Thyroid gland (tissue), 4 donors: ENCODE measurements at regions not wholly inside any gene's neighbourhood (a gene's known extent, or its start where the extent isn't known, plus 50 kb on each side); places are given as distances from the start of the nearest gene placed in this dataset.

ENCODE experiments used
- DNase-seq, 2 donors: peaks; one replicate each; pipeline ENCODE4 v3.0.0-alpha.2; 2019
- H3K27ac ChIP-seq, 3 donors: fragments of 200-600 bp; sonication (generic); 1 replicate in 2 of 3; 2 replicates in 1 of 3; pipeline ENCODE4 v1.5.1; 2016 to 2019; ENCODE audit warnings: mild to moderate bottlenecking in 1 of 3, moderate library complexity in 1 of 3
- H3K27me3 ChIP-seq: fragments of 200-600 bp; sonication (generic); one replicate; pipeline ENCODE4 v1.5.1; 2019
- H3K36me3 ChIP-seq, 2 donors: fragments of 200-600 bp; sonication (generic); one replicate each; pipeline ENCODE4 v1.5.1; 2016 to 2019
- H3K4me1 ChIP-seq, 2 donors: fragments of 200-600 bp; sonication (generic); one replicate each; pipeline ENCODE4 v1.5.1; 2017 to 2019
- H3K4me3 ChIP-seq, 3 donors: fragments of 200-600 bp; sonication (generic); replicated peaks in 1 of 3; 1 replicate in 2 of 3; 2 replicates in 1 of 3; pipeline ENCODE4 v1.5.1; 2016; ENCODE audit warnings: mild to moderate bottlenecking in 1 of 3
- H3K9me3 ChIP-seq: fragments of 200-600 bp; sonication (generic); one replicate; pipeline ENCODE4 v1.5.1; 2017
- POLR2A ChIP-seq, 2 donors: fragments of 450-650 bp; IDR thresholded peaks; one replicate each; pipeline ENCODE4 v1.6.1; 2017; ENCODE audit warnings: antibody characterized with exemption in 2 of 2, mild to moderate bottlenecking in 2 of 2, moderate library complexity in 1 of 2
- WGBS, 2 donors: methylation state at CpG; one replicate each; pipeline ENCODE4 v1.1.5; 2017; 5-methylcytosine and 5-hydroxymethylcytosine counted together
- intact Hi-C: fragments of 100-400 bp; cut with DNase I; formaldehyde crosslinking; loops from one replicate; pipeline ENCODE4 v1.15.1; 2023
- TF ChIP-seq, protein P1 (sequence below), 6 experiments: fragments of 200-600 bp in 3 of 6; fragments of 450-650 bp in 3 of 6; sonication (generic) in 3 of 6; IDR thresholded peaks; one replicate each; pipeline ENCODE4 v1.5.1; 2016 to 2019; ENCODE audit warnings: antibody characterized with exemption in 6 of 6, mild to moderate bottlenecking in 2 of 6, inconsistent platforms in 1 of 6, moderate library complexity in 1 of 6

DNA sequence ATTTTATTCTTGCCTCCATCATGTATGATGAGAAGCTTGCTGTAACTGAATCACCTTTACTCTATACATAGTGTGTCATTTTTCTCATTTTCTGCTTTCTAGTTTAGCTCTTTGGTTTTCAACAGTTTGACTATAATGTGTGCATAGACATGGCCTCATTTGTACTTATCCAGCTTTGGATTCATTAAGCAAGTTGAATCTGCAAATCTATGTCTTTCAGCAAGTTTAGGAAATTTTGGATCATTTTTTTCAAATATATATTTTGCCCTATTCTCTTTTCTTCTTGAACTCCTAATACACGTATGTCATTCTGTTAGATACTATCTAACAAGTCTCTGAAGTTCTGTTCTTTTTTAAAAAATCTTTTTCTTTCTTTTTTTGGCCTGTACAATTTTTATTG, 57.8 kb downstream of the PRLHR start:
- intact Hi-C loops, result no loop called here
- DNase-seq, result no peak
- Histone ChIP-seq H3K36me3 (no peaks in the 10 kb centered on the region), H3K27ac (no peak overlapping the region), H3K27me3 (no peaks in the 10 kb centered on the region), H3K4me1 (no peaks in the 10 kb centered on the region), H3K4me3 (no peak overlapping the region), H3K9me3 (no peaks in the 10 kb centered on the region)
- WGBS, 2 donors, result 80 to 86% methylated on average over 1 of the region's 1 CpG
- TF ChIP-seq, protein P1, sequence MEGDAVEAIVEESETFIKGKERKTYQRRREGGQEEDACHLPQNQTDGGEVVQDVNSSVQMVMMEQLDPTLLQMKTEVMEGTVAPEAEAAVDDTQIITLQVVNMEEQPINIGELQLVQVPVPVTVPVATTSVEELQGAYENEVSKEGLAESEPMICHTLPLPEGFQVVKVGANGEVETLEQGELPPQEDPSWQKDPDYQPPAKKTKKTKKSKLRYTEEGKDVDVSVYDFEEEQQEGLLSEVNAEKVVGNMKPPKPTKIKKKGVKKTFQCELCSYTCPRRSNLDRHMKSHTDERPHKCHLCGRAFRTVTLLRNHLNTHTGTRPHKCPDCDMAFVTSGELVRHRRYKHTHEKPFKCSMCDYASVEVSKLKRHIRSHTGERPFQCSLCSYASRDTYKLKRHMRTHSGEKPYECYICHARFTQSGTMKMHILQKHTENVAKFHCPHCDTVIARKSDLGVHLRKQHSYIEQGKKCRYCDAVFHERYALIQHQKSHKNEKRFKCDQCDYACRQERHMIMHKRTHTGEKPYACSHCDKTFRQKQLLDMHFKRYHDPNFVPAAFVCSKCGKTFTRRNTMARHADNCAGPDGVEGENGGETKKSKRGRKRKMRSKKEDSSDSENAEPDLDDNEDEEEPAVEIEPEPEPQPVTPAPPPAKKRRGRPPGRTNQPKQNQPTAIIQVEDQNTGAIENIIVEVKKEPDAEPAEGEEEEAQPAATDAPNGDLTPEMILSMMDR (IDR thresholded peaks at IDR 0.05), result no peak
- no peak for TF ChIP-seq POLR2A (IDR thresholded peaks at IDR 0.05)

DNA sequence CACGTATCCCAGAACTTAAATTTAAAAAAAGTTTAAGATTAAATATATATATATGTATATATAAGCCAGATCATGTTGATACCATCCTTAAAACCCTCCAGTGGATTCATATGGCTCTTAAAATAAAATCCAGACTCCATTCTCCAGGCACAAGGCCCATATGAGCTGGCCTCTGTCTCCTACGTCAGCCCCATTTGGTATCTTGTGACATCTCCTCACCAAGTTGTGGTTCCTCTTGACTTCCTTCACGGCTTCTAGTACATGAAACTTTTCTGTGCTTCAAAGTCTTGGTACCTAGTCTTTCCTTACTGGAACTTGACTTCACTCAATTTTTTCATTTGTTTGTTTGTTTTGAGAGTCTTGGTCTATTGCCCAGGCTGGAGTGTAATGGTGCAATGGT, 61.3 kb downstream of the PRLHR start:
- TF ChIP-seq, protein P1 (IDR thresholded peaks at IDR 0.05), result no peak
- TF ChIP-seq POLR2A (IDR thresholded peaks at IDR 0.05), result no peak
- DNase-seq, result no peak
- no peak overlapping the region for H3K4me3 ChIP-seq
- H3K27me3 ChIP-seq, result no peaks in the 10 kb centered on the region
- no peaks in the 10 kb centered on the region for H3K9me3 ChIP-seq
- H3K27ac ChIP-seq, result no peak overlapping the region
- no peaks in the 10 kb centered on the region for H3K4me1 ChIP-seq
- 82 to 83% methylated on average over 3 of the region's 3 CpGs for WGBS, 2 donors
- H3K36me3 ChIP-seq, result no peaks in the 10 kb centered on the region
- intact Hi-C loops, result no loop called here

DNA sequence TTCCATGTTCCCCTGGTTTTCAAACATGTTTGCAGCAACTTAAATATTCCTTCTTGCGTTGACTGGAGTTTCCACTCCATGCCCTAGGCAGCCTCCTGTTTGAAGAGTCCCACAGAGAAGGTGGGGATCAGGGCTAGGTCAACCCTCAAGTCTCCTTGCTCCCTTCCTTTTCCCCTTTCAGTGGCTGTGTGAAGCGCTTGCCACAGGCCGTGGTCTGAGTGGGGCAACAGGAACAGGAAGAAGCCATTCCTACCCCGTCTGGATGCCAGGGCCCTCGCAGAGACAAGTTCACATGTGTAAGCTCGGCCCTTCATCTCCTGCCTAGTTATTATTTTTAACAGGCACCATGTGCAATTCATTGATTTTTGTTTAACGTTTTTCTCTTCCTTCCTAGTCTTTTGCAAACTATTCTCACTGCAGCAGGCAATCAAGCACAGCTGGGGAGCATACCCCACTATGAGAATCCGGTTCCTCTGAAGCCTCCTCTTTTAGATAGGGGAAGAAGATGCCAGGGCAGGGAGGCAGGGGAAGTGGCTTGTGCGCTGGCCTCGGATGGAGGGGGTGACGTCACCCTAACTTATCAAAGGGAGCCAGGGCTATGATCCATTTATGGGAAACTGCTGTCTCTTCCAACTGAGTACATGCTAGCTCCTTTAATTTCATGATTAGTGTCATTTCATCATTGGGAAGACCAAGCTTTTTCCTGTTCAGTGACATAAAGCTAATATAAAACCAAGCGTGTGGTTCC, 64.2 kb downstream of the PRLHR start:
- Histone ChIP-seq H3K27ac (no peak overlapping the region), H3K4me1 (no peaks in the 10 kb centered on the region), H3K9me3 (no peaks in the 10 kb centered on the region), H3K36me3 (no peaks in the 10 kb centered on the region), H3K27me3 (no peaks in the 10 kb centered on the region), H3K4me3 (no peak overlapping the region)
- no peak for TF ChIP-seq POLR2A (IDR thresholded peaks at IDR 0.05)
- intact Hi-C loops, result no loop called here
- WGBS, 2 donors, result 78 to 79% methylated on average over 12 of the region's 12 CpGs
- no peak for DNase-seq

DNA sequence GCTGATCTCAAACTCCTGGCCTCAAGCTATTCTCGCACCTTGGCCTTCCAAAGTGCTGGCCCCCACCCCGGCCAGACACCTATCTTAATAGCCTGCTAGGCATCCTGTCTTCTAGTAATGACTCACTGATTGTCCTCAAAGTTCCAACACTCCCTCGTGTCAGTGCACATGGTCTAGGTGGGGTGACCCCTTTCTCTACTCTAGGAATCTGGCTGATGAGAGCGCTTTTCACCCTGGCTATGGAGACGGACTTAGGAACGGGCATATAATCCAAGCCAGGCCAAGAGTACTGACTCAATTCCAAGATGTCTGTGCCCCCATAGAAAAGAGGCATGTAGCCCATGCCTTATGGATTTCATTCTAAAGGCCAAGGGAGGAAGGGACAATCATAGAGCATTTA, 67.0 kb downstream of the PRLHR start:
- H3K27me3 ChIP-seq, result no peaks in the 10 kb centered on the region
- DNase-seq, result no peak
- no peaks in the 10 kb centered on the region for H3K4me1 ChIP-seq
- H3K4me3 ChIP-seq, result no peak overlapping the region
- intact Hi-C loops, result no loop called here
- H3K9me3 ChIP-seq, result no peaks in the 10 kb centered on the region
- H3K27ac ChIP-seq, result no peak overlapping the region
- no peaks in the 10 kb centered on the region for H3K36me3 ChIP-seq
- no peak for TF ChIP-seq POLR2A (IDR thresholded peaks at IDR 0.05)
- TF ChIP-seq, protein P1 (IDR thresholded peaks at IDR 0.05), result no peak
- 85 to 90% methylated on average over 6 of the region's 6 CpGs for WGBS, 2 donors

DNA sequence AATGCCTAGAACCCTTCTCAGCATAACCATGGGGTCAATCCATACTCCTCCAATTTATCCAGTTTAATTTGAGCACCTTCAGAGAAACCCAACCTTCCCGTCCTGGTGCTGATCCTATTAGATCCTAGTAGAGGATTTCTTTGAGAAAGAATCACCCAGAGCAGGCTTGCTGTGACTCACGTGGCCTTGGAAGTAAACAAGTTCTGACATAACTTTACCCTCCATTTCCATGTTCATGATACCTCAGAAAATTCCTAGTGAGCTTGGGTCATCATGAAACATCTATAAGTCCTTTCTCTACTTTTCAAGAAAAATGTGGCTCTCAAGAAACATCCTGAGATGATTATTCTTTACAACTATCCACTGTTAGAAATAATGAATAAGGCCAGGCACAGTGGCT, 71.7 kb downstream of the PRLHR start:
- H3K4me1 ChIP-seq, result no peaks in the 10 kb centered on the region
- 89 to 92% methylated on average over 2 of the region's 2 CpGs for WGBS, 2 donors

More for the DNA sequence above, 71.7 kb downstream of the PRLHR start:
- intact Hi-C loops, result no loop called here
- H3K9me3 ChIP-seq, result no peaks in the 10 kb centered on the region
- no peaks in the 10 kb centered on the region for H3K27me3 ChIP-seq
- no peak overlapping the region for H3K4me3 ChIP-seq
- TF ChIP-seq POLR2A (IDR thresholded peaks at IDR 0.05), result no peak
- TF ChIP-seq, protein P1 (IDR thresholded peaks at IDR 0.05), result no peak
- no peaks in the 10 kb centered on the region for H3K36me3 ChIP-seq
- no peak overlapping the region for H3K27ac ChIP-seq
- DNase-seq, result no peak
